ENCODE measurements at regions not wholly inside any gene's neighbourhood (a gene's known extent, or its start where the extent isn't known, plus 50 kb on each side); places are given as distances from the start of the nearest gene placed in this dataset.

GRCh38 chr12:97358361-97358760, 104.2 kb upstream of the RMST start:
- no peak for DNase-seq
- Histone ChIP-seq H3K36me3 (no peaks in the 10 kb centered on the region), H3K27ac (no peak overlapping the region), H3K9me3 (peaks cover 0 to 1% (median 0%) of the 10 kb centered on the region in 4 donors), H3K4me3 (no peak overlapping the region), H3K4me1 (no peaks in the 10 kb centered on the region), H3K27me3 (no peaks in the 10 kb centered on the region)
- intact Hi-C loops (cut with DNase I): no loop called here
- whole genome bisulfite sequencing, 2 donors: 63 to 76% methylated on average over 3 of the region's 3 CpGs
- TF ChIP-seq EP300 (IDR thresholded peaks at IDR 0.05) (no peak), POLR2AphosphoS5 (IDR thresholded peaks at IDR 0.05) (no peak), CTCF (IDR thresholded peaks at IDR 0.05) (no peak), POLR2A (IDR thresholded peaks at IDR 0.05) (no peak)

- TF ChIP-seq POLR2AphosphoS5 (IDR thresholded peaks at IDR 0.05) (no peak), POLR2A (IDR thresholded peaks at IDR 0.05) (no peak), CTCF (IDR thresholded peaks at IDR 0.05) (no peak), EP300 (IDR thresholded peaks at IDR 0.05) (no peak)
- Histone ChIP-seq H3K4me3 (no peak overlapping the region), H3K27me3 (no peaks in the 10 kb centered on the region), H3K4me1 (no peaks in the 10 kb centered on the region), H3K9me3 (no peaks in the 10 kb centered on the region), H3K27ac (no peak overlapping the region), H3K36me3 (no peaks in the 10 kb centered on the region)
- WGBS, 2 donors: 63 to 68% methylated on average over 5 of the region's 5 CpGs
- intact Hi-C loops (cut with DNase I): no loop called here
- DNase-seq: no peak
Measured at GRCh38 chr12:97359021-97359690, 103.4 kb upstream of the RMST start.

GRCh38 chr12:97363693-97364092, 98.9 kb upstream of the RMST start:
- no peaks in the 10 kb centered on the region for H3K27me3 ChIP-seq
- no peaks in the 10 kb centered on the region for H3K9me3 ChIP-seq
- H3K4me3 ChIP-seq: no peak overlapping the region
- no peaks in the 10 kb centered on the region for H3K36me3 ChIP-seq
- no peak for DNase-seq
- H3K4me1 ChIP-seq: no peaks in the 10 kb centered on the region
- intact Hi-C loops (cut with DNase I): no loop called here
- 75 to 84% methylated on average over 1 of the region's 1 CpG for WGBS, 2 donors
- H3K27ac ChIP-seq: no peak overlapping the region
- TF ChIP-seq POLR2A (IDR thresholded peaks at IDR 0.05): no peak
- TF ChIP-seq EP300 (IDR thresholded peaks at IDR 0.05): no peak
- TF ChIP-seq CTCF (IDR thresholded peaks at IDR 0.05): no peak
- no peak for TF ChIP-seq POLR2AphosphoS5 (IDR thresholded peaks at IDR 0.05)

GRCh38 chr12:97368462-97369163, 94.0 kb upstream of the RMST start:
- DNase-seq: no peak
- intact Hi-C loops (cut with DNase I): no loop called here
- TF ChIP-seq EP300 (IDR thresholded peaks at IDR 0.05) (no peak), CTCF (IDR thresholded peaks at IDR 0.05) (no peak), POLR2AphosphoS5 (IDR thresholded peaks at IDR 0.05) (no peak), POLR2A (IDR thresholded peaks at IDR 0.05) (no peak)
- H3K4me1 ChIP-seq: no peaks in the 10 kb centered on the region
- no peaks in the 10 kb centered on the region for H3K9me3 ChIP-seq
- H3K27me3 ChIP-seq: no peaks in the 10 kb centered on the region
- H3K36me3 ChIP-seq: no peaks in the 10 kb centered on the region
- 74 to 78% methylated on average over 7 of the region's 7 CpGs for WGBS, 2 donors
- H3K27ac ChIP-seq: no peak overlapping the region
- H3K4me3 ChIP-seq: no peak overlapping the region

Measured in sigmoid colon (tissue), 6 donors.